SK-N-SH (cell line): ENCODE measurements at regions not wholly inside any gene's neighbourhood (a gene's known extent, or its start where the extent isn't known, plus 50 kb on each side); places are given as distances from the start of the nearest gene placed in this dataset.

Experiments
- ELF1 ChIP-seq: IDR thresholded peaks from 2 replicates; pipeline ENCODE4 v1.4.0; 2012
- MXI1 ChIP-seq: IDR thresholded peaks from 2 replicates; pipeline ENCODE4 v1.6.1; 2012; ENCODE audit warnings: mild to moderate bottlenecking, low read depth, low read length, improper control_type of control experiment
- NFIC ChIP-seq: IDR thresholded peaks from 2 replicates; pipeline ENCODE4 v1.4.0; 2012; ENCODE audit warnings: borderline replicate concordance
- SIN3A ChIP-seq: IDR thresholded peaks from 2 replicates; pipeline ENCODE4 v1.6.1; 2012; ENCODE audit warnings: low read depth, mild to moderate bottlenecking, low read length, moderate library complexity, borderline replicate concordance
- TAF1 ChIP-seq: IDR thresholded peaks from 2 replicates; pipeline ENCODE4 v1.6.1; 2012; ENCODE audit warnings: low read depth, mild to moderate bottlenecking, low read length, moderate library complexity, borderline replicate concordance
- TF ChIP-seq, protein P1 (sequence below): IDR thresholded peaks from 2 replicates; pipeline ENCODE4 v1.4.0; 2012; ENCODE audit warnings: low read depth, borderline replicate concordance
- TF ChIP-seq, protein P2 (sequence below): fragments of 200-600 bp; sonication (generic); IDR thresholded peaks from 2 replicates; pipeline ENCODE4 v1.6.1; 2017; ENCODE audit warnings: antibody characterized with exemption, mild to moderate bottlenecking, moderate library complexity

DNA sequence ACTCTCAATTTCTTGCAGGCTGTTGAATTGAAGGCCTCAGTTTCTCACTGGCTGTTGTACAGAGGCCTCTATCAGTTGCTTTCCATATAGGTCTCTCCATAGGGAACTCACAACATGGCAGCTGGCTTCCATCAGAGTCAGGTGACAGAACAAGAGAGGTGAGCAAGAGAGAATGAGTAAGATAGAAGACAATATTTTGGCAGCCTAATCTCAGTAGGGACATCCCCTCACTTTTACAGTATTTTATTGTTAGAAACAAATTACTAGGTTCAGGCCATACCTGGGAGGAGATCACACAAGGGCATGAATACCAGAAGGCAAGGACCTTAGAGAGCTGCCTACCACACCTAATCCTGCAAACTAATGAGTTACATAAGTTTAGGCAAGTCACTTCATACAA is 162.8 kb downstream of the ATP6V1G3 start:
- TF ChIP-seq MXI1: no peak
- TF ChIP-seq SIN3A: no peak
- TF ChIP-seq, protein P1, sequence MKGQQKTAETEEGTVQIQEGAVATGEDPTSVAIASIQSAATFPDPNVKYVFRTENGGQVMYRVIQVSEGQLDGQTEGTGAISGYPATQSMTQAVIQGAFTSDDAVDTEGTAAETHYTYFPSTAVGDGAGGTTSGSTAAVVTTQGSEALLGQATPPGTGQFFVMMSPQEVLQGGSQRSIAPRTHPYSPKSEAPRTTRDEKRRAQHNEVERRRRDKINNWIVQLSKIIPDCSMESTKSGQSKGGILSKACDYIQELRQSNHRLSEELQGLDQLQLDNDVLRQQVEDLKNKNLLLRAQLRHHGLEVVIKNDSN: no peak
- TF ChIP-seq TAF1: no peak
- TF ChIP-seq, protein P2, sequence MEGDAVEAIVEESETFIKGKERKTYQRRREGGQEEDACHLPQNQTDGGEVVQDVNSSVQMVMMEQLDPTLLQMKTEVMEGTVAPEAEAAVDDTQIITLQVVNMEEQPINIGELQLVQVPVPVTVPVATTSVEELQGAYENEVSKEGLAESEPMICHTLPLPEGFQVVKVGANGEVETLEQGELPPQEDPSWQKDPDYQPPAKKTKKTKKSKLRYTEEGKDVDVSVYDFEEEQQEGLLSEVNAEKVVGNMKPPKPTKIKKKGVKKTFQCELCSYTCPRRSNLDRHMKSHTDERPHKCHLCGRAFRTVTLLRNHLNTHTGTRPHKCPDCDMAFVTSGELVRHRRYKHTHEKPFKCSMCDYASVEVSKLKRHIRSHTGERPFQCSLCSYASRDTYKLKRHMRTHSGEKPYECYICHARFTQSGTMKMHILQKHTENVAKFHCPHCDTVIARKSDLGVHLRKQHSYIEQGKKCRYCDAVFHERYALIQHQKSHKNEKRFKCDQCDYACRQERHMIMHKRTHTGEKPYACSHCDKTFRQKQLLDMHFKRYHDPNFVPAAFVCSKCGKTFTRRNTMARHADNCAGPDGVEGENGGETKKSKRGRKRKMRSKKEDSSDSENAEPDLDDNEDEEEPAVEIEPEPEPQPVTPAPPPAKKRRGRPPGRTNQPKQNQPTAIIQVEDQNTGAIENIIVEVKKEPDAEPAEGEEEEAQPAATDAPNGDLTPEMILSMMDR: no peak
- no peak for TF ChIP-seq ELF1
- TF ChIP-seq NFIC: no peak
